ENCODE measurements at regions not wholly inside any gene's neighbourhood (a gene's known extent, or its start where the extent isn't known, plus 50 kb on each side); places are given as distances from the start of the nearest gene placed in this dataset.

DNA sequence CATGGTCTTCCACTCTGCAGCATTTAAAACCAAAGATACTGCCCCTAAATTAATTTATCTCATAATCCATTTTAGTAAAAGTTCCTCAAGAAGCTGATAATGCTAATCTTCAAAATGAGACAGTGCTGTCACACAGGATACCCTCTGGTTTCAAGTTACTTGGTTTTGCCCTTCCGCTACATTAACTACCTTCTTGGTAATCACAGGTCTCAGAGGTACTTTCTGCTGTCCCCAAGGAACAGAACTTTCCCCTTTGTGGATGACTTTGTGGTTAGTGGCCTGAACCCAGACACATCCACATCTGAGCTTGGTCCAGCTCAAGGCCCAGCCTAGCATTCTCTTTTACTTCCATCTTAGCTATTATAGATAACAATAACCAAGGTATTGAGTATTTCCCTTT lies 88.8 kb upstream of the TMEM26 start:
- TF ChIP-seq, protein P1, sequence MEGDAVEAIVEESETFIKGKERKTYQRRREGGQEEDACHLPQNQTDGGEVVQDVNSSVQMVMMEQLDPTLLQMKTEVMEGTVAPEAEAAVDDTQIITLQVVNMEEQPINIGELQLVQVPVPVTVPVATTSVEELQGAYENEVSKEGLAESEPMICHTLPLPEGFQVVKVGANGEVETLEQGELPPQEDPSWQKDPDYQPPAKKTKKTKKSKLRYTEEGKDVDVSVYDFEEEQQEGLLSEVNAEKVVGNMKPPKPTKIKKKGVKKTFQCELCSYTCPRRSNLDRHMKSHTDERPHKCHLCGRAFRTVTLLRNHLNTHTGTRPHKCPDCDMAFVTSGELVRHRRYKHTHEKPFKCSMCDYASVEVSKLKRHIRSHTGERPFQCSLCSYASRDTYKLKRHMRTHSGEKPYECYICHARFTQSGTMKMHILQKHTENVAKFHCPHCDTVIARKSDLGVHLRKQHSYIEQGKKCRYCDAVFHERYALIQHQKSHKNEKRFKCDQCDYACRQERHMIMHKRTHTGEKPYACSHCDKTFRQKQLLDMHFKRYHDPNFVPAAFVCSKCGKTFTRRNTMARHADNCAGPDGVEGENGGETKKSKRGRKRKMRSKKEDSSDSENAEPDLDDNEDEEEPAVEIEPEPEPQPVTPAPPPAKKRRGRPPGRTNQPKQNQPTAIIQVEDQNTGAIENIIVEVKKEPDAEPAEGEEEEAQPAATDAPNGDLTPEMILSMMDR (IDR thresholded peaks at IDR 0.05; ENCODE audit: insufficient read depth, low read length): no peak
- TF ChIP-seq POLR2AphosphoS5 (IDR thresholded peaks at IDR 0.05; ENCODE audit: low read depth): no peak
